G401 (cell line): ENCODE measurements at regions not wholly inside any gene's neighbourhood (a gene's known extent, or its start where the extent isn't known, plus 50 kb on each side); places are given as distances from the start of the nearest gene placed in this dataset.

Experiments used
- DNase-seq: peaks from one replicate; pipeline ENCODE4 v3.0.0-alpha.2; 2015; ENCODE audit warnings: low spot score
- in situ Hi-C: cut with HindIII; loops from 2 replicates; pipeline ENCODE4 v1.10.0; 2016; ENCODE audit warnings: low sequenced_read_pairs, mixed read lengths

DNA sequence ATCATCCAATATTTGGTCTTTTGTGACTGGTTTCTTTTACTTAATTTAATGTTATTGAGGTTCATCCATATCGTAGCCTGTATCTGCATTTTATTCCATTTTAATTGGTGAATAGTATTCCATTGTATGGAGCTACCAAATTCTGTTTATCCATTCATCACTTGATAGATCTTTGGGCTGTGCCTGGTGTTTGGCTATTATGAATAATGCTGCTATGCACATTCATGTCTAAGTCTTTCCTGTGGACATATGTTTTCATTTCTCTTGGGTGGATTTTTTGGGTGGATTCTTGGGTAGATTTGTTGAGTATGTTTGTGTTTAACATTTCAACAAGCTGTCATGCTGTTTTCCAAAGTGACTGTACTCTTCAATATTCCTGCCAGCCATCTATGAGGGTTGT, 52.5 kb upstream of the NEDD4L start:
- DNase-seq: no peak
- in situ Hi-C loops: no loop called here

DNA sequence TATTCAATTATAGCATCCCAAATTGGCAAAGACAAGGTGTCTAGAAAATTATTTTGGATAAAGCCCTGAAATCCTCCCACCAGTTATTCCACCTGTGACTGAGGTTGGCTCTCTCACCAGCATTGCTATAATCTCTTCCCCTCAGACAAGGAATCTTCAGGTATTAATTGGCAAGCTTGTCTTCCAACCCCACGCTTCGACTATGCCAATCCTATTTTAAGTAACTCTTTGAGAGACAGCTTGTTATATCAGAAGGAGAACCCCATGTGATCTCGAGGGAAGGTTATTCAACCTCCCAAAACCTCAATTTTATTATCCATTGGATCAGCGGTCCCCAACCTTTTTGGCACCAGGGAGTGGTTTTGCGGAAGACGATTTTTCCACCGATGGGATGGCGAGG, 54.5 kb upstream of the NEDD4L start:
- peak; percentile 30 for DNase-seq
- in situ Hi-C loops: no loop called here

DNA sequence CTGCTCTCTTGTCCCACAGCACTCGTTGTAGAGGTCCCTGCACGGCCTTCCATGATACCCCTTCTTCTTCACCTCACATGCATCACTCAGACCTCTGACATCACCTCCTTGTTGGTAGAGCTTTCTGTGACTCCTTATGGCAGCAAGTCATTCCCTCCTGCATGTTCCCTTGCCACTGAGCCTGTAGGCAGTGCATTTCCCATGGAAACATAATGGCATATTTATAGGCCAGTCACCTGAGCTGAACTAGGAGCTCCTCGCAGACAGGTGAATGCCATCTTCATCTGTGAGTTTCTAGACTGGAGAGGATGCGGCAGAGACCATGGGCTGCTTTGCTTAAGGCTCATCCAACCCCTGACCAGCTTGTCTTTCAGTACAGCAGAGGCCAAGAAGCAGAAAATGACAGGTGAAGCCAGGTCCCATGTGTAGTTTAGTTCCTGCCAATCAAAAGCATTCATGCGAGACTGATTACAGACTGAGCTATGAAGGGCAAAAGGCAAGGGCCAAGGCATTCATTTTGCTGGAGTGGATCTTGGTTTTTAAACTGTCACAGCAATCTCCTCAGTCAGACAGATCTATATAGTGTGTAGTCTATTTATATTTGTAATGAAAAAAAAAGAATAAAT, 59.4 kb upstream of the NEDD4L start:
- in situ Hi-C loops: no loop called here
- no peak for DNase-seq

DNA sequence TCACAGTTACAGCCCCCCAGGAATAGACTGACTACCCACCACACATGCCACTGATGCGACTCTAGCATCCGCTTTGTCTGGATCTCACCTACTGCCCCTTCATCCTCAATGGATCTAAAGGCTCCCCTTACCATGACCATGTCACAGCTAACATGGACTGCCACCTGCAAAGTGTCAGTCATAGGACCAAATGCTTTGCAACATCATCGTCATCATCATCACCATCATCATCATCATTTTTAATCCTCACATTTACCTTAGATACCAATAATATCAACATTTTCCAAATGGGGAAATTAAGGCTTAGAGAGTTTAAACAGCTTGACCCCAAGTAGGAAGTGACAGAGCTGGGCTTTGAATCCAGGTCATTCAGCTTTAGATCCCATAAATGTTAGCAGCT, 60.1 kb upstream of the NEDD4L start:
- no peak for DNase-seq
- in situ Hi-C loops: no loop called here

DNA sequence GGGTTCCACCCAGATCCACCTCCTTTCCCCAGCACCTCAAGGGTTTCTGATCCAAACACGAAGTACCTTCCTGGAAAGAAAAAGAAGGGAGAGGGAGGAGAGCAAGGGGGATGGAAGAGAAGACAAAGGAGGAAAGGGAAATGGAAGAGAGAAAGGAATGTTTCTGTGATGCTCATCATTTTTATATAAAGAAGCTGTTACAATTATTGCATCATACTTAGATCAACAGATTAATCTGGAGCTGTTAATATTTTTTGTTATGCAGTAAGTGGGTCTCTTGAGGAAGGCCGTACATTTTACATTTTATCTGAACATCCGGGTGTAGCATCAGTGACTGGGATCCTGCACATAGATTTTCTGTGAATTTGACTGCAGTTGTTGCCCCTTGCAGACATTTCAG, 60.6 kb upstream of the NEDD4L start:
- no peak for DNase-seq
- in situ Hi-C loops: no loop called here

DNA sequence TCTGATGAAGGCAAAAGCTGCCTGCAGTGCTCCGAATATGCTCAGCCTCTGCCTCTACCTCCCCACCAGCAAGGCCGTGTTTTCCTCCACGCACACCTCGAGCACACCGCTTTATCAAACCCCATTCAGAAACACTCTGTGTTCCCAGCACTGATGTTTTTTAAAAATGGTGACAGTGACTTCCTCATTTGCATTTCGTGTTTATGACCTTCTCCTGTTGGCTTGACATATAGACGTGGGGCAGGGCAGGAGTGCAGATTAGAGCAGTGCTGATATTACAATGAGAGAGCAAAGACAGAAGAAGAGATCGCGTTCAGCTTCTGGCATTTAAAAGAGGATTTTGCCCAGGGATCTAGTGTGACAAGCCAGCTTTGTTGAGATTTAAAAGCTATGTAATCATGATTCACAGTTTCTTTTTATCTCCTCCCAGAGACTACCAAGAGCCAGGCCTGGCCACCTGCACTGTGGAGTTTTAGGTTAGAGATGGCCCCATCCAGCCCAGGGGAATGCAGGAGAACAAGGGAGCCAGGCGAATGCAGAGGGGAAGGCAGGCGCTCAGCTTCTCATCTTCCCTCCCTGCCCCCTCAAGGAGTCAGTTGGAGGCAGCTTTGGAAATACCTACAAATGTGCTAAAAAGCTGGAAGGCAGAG, 61.5 kb upstream of the NEDD4L start:
- in situ Hi-C loops: no loop called here
- DNase-seq: no peak

DNA sequence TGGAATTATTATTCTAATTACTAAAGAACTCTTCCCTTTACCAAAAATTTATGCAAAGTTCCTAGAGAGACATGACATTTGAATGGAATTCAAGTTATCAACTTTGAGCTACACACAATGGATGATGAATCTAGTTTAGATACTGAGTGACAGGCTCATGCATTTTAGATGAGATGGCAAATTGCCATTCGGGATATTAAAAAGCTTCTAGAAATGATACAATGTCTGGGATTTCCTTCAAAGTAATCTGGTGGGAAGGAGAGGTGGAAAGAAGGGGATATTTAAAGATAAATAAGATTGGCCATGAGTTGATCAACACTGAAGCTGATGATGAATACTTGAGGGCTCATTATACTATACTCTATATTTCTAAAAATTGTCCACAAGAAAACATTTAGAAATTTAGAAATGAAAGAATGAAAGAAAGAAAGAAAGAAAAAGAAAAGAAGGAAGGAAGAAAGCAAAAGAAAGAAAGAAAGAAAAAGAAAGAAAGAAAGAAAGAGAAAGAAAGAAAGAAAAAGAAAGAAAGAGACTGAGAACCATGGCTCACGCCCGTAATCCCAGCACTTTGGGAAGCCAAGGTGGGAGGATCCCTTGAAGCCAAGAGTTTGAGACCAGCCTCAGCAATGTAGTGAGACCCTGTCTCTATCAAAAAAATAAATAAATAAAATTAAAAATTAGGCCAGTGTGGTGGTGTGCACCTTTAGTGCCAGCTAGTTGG, 62.6 kb upstream of the NEDD4L start:
- no peak for DNase-seq
- in situ Hi-C loops: no loop called here

DNA sequence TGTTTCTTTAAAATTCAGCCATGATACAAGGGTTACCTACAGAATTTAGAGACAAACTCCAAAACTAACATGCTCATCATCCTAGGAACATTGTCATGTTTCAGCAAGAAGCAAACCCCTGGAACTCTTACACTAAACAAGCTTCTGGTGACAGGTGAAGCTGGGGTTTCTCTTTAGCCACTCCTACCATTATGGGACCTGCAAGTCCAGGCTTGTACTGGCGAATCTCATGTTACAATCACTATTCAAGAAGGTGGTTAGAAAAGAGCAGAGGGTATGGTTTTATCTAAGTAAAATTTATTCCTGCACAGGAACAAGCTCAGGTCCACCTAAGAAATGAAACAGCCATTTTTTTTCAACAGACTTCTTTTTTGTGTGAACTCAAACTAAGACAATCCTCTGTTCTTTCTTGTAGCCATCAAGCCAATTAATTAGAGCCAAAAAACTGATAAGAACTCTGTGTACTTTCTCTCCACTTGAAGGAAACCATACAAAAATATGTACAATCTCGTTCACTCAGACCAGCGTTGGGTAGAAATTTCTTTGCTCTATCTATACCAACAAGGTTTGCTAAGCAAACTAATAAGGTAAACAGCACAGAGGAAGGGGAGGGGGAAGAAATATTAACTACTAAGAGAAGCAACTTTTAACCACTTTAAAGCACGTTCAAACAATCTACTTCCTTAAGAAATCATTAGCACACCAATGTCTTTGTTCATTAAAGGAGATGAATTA, 63.3 kb upstream of the NEDD4L start:
- no peak for DNase-seq
- in situ Hi-C loops: no loop called here

DNA sequence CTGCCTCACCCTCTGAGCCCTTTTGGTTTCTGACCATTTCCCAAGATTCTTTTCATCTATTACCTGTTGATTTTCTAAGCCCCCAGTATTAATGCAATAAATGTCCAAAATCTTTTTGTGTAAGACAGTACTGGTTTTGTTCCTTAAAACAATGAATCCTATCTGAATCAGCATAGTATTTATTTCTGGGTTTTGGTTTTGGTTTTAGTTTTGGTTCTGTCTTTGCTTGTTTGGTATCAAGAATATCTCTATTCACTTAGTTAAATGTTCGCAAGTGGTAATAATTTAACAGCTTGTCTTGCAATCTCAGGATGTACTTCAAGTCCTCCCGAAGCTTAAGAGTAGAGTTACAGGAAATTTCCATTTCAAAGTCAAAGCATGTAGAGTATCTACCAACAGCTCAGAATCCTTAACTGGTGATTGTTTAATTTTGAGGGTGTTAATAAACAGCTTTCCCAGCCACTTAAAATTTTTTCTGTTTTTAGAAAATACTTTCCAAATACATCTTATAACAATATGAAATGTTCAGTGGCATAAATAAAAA, 67.7 kb upstream of the NEDD4L start:
- in situ Hi-C loops: no loop called here
- no peak for DNase-seq

DNA sequence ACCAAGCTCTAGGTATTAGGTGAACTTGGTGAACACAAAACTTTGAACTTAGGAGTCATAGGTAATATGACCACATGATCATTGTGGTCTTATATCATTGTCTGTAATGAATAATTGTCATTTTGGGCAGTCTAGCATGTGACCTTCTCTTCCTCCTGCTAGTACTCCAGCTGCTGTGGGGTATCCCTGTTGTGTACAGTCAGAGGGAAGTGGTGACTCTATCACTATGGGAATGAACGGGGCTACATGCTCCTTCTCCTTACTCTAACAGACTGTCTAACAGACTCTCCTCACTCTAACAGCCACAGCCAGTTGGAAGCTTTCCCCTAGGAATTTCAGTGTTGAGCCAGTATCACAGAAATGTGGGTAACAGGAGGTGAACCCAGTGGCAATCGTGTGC, 68.2 kb upstream of the NEDD4L start:
- no peak for DNase-seq
- in situ Hi-C loops: no loop called here

DNA sequence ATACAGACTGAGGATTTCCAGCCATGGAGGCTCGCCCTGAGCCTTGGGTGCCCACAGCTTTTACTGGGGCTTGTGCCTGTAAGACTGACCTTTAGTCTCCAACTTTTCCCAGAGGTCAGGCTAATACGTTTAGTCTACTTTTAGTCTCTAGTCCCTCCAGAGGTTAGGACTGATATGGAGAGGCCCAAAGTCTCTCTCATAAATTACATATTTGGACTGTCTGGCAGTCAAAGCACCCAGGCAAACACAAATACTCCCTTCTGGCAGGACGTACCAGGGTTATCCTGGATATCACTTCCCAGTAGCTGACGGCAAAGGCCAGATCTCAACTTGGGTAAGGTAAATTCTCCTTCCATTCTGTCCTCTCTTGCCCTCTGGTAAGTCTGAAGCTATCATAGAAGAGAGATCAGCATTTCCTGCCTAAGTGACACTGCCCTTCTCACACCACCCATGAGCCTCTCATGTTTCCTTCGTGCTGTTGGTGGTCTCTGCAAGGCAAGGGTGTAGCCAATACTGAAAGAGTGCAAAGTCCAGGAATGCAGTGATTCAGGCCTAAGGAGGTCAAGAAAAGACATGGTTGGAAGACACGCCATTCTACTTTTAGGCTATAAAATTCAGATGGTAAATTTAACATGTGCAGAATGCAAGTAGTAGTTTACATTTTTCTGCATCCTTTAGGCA, 69.3 kb upstream of the NEDD4L start:
- DNase-seq: no peak
- in situ Hi-C loops: no loop called here

DNA sequence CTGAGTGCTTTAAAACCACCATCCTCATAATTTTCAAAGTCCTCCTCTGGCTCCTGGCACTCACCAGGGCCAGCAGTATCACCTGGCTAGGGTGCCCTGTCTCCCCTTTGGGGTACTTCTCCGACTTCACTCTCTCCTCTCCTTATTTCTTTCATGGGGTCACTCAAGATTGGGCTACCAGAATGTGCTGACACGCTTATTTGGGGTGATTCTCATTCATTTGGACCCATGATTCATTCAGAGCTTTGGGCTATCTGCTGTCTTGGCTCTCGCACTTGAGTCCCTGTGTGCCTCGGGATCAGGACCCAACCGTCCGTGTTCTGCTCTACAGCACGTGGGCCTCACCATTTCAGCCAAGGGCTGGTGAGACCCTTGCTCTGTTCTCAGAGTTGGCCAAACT, 70.1 kb upstream of the NEDD4L start:
- no peak for DNase-seq
- in situ Hi-C loops: no loop called here

DNA sequence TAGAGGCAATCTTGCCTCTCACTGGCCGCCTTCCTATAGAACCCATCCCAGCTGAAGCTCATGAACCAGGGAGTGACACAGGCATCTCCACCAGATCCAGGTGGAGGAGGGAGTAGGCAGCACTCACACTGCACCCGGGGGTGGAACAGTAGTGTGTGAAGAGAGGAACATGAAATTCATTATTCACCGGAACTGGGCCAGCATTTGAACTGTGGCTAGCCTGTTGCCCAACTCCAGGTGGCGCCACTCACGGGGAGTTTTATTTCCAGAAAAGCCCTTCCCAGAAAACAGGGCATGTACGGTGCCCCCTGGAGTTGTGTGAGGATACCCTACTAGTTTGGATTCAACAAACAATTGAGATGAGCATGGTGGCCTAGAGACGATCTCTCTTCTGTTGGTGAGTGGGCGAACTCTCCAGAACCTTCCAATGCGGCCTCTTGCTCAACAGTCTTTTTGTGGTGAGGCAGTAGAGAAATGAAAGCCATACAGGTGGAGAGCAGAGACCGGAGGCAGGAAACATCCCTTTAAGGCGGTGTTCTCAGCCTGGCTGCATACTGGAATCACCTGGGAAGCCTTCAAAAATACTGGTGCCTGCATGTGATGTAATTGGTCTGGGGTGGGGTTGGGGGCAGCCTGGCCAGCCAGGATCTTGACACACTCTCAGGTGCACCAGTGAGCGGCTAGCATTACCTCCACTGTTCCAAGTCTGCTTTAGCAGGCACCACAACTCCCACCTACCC, 73.5 kb upstream of the NEDD4L start:
- in situ Hi-C loops: no loop called here
- no peak for DNase-seq

DNA sequence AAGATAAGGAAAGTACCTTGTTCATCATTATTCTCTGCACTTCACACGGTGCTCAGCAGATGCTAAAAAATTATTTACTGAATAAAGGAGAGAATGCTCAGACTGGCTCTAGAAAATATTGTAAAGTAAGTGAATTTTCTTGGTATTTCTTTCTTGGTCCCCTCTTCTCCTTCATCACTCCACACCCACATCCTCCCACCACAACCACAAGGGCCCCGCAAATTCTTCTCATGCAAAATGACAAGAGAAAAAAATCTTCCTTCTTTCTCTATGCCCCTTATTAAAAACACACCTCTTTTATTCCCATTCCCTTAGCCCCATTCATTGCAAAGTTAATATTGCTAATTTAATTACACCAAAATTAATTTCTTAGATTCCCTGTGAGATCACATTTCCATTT, 74.2 kb upstream of the NEDD4L start:
- no peak for DNase-seq

DNA sequence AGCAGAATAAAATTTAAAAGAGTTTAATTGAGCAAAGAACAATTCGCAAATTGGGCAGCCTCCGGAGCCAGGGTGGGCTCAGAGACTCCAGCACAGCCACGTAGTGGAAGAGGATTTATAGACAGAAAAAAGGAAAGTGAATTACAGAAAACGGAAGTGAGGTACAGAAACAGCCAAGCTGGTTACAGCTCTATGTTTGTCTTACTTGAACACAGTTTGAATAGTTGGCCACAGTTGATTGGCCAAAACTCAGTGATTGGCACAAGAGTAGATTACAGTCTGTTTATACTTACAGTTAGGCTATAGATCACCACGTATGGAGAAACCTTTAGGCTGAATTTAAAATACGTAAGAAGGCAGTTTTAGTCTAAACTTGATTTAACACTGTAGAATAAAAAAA, 78.8 kb upstream of the NEDD4L start:
- DNase-seq: no peak
- in situ Hi-C loops: no loop called here

More for the DNA sequence above, 74.2 kb upstream of the NEDD4L start:
- in situ Hi-C loops: no loop called here

DNA sequence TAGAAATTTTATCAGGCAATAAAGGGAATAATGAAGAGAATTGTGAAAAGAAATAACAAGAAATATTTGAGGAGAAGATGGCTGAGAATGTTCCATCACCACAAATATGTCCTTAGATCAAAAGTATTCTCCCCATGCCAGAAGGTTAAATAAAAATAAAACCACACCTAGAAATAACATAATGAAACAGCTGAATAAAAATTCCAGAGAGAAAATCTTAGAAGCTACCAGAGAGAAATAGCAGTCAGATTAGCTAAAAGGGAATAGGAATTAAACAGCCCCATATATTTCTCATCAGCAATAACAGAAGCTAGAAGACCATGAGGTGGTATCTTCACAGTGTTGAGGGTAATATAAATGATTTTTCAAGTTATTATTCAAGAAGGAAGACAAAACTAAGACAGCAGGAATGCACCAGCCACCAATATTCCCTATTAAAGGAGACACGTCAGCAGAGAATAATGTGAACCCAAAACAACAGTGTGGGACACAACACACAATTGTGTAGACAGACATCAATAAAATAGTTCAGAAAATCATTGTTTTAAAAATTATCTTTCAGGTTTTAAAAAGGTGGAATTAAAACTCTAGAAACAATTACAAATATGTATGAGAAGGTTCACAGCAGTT, 82.0 kb upstream of the NEDD4L start:
- DNase-seq: no peak
- in situ Hi-C loops: no loop called here

DNA sequence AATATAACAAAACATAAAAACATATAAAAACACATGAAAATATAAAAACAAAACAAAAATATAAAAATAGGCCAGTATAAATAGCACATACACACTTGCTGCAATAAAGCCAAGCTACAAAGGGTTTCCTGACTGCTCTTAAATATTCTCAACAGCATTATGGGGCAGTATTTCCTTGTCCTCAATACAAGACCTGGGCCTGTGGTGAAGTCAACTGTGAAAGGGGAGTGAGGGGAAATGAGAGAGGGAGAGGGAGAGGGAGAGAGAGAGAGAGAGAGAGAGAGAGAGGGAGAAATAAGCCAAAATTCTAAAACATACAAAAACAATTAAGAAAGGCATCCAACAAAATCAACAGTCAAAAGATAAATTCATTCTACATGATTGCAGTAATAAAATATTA, 82.6 kb upstream of the NEDD4L start:
- DNase-seq: no peak
- in situ Hi-C loops: no loop called here

DNA sequence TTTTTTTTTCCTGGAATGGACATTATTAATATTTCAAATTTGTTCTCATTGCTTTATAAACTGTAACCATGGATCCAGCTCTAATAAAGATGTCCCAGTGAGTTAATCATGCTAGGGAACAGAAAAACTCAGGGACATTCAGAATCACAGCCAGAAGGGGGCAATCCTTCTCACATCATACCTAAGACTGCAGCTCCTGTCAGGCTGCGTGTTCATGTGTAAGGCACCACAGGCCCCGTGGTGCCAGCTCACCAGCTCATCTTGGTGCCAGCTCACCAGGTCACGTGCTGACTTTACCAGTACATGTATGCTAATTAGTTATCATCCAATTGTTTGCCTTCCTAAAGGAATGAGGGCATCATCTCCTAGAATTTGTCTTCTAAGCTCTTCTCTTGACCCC, 84.7 kb upstream of the NEDD4L start:
- DNase-seq: peak; percentile 43
- in situ Hi-C loops: no loop called here
